GM18519 (cell line): ENCODE measurements at regions not wholly inside any gene's neighbourhood (a gene's known extent, or its start where the extent isn't known, plus 50 kb on each side); places are given as distances from the start of the nearest gene placed in this dataset.

Experiments used
- ATAC-seq: cut with Tn5 transposase; IDR thresholded peaks from one replicate; pipeline ENCODE4 v1.9.1; 2021; ENCODE audit warnings: mild to moderate bottlenecking, moderate library complexity; ENCODE audit not compliant: unreplicated experiment, low FRiP score

- ATAC-seq, result no peak
Measured at GRCh38 chr22:48866906-48867681, 960.6 kb downstream of the BRD1 start.

GRCh38 chr22:48864748-48865147 is 962.9 kb downstream of the BRD1 start:
- ATAC-seq, result no peak

DNA sequence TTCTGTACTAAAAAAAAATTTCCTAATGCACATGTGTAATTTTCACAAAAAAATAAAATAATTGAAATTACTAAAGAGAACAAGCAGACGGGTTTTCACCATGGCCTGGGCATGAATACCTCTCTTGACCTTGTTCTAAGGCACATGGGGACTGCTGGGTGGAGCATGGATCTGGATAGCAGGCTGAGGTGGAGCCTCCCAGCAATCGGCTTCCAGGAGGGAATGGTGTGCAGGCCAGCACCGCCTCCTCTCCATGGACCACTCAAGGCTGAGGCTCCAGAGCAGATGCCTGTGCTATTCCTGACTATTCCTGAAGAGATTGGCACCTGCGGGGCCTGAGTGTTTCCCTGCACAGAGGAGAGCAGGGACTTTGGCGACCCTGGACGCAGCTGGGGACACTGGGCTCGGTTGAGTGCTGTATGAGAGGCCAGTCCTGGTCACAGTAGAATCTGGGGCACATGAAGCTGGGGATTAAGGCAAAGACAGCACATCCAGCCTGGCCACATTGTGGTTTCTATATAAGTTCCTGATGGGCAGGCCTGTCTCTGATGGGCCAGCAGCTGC is 963.6 kb downstream of the BRD1 start:
- ATAC-seq, result no peak

- no peak for ATAC-seq
Measured at GRCh38 chr22:48860557-48860956, 967.1 kb downstream of the BRD1 start.

DNA sequence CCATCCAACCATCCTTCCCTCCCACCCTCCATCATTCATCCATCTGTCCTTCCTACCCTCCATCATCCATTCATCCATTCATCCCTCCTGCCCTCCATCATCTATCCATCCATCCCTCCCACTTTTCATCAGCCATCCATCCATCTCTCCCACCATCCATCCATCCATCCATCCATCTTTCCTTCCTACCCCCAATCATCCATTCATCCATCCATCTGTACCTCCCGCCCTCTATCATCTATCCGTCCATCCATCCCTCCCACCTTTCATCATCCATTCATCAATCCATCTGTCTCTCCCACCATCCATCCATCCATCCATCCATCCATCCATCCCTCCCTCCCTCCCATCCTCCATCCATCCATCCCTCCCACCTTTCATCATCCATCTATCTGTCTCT is 968.8 kb downstream of the BRD1 start:
- no peak for ATAC-seq

DNA sequence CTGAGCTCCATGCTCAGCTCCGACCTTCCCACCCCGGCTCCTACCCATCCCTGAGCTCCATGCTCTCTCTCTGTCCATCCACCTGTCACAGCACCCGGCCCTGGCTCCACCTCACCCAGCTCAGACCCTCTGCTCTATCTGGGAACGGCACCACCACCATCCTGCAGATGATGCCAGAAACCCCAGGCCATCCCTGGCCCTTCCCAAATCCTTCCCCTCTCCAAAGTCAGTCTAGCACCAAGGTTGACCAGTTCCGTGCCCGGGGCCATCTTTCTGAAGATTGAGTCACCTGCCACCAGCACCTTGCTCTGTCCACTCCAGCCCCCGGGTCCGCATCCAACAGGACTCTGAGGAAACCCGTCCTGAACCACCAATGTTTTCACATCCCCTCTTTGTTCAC is 969.6 kb downstream of the BRD1 start:
- no peak for ATAC-seq

GRCh38 chr22:48857202-48857805 is 970.4 kb downstream of the BRD1 start:
- ATAC-seq, result no peak

DNA sequence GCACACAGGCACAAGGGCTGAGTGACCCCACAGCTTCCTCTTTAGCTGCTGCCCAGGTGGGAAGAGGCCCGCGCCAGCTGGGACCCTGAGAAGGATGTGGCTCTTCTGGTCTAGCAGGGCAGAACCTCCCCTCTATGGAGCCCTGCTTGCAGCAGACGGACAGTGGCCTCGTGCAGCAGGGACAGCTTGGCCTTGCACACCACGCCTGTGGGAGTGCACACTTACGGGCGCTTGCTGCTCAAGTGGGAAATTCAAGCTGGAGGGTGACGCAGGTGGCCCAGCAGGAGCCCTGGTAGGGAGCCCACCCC is 971.4 kb downstream of the BRD1 start:
- ATAC-seq, result no peak

- no peak for ATAC-seq
Measured at GRCh38 chr22:48855593-48856307, 971.9 kb downstream of the BRD1 start.

DNA sequence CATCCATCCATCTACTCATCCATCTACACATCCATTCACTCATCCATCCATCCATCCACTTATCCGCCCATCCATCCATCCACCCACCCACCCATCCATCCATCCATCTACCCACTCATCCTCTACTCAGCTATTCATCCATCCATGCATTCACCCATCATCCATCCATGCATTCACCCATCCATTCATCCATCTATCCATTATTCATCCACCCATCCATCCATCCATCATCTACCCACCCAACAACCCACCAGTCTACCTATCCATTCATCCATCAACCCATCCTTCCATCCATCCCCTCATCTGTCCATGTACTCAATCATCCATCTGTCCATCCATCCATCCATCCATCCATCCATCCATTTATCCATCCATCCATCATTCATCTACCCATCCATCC is 972.7 kb downstream of the BRD1 start:
- ATAC-seq, result no peak

DNA sequence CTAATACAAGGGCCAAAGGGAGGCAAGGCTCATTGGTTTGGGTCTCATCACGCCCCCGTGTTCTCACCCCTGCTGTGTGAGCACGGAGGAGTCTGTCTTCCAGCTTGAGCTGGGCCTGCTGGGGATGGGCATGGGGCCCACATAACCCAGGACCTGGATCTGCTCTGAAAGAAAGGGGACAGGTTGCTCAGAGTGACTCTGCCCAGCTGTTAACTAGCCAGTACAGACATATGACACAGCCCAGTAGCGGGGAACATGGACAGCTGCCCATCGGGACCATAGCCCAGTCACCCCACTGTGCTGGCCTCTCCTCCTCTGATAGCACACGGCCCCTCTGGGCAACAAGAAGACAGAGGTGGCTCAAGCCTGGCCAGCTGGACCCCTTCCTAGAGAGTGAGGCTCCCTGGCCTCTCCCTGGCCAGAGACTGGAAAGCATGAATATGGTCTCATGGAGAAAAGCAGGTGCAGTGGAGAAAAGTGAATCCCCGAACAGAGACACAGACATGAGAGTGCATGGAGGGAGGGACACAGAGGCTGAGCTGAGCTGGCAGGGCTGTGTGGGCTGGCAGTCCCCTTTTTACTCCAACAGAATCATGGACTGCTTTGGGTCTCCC is 973.9 kb downstream of the BRD1 start:
- no peak for ATAC-seq

DNA sequence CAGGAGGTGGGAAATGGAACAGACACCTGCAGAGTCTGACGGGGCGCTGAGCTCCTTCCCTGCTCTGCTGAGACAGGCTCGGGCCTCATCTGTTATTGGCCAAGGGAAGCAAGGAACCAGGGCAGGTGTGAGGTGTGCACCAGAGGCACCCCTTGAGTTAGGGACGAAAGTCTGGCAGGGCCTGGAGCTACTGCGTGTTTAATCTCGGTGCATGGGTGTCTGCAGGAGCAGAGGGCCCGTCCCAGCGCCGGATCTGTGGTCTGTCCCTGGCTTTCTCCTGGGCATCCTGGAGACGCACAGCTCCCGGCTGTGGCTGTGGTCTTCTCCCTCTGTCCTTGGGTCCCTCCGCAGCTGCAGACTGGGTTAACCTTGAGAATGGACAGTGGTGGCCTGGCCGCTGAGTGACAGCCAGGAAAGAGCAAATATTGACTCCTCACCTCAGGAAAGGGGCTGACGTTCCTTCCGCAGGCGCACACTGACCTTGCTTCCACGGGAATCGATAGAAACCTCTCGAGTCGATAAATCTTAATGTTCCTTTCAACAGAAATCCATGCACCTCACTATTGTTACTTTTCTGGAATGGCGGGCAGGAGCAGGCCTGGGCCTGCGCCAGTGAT is 975.6 kb downstream of the BRD1 start:
- no peak for ATAC-seq

GRCh38 chr22:48850658-48851287 is 976.9 kb downstream of the BRD1 start:
- ATAC-seq, result no peak

- ATAC-seq, result no peak
Measured at GRCh38 chr22:48849963-48850657, 977.6 kb downstream of the BRD1 start.

- ATAC-seq, result no peak
Measured at GRCh38 chr22:48849219-48849912, 978.3 kb downstream of the BRD1 start.

GRCh38 chr22:48846200-48846599 is 981.5 kb downstream of the BRD1 start:
- ATAC-seq, result no peak

- no peak for ATAC-seq
Measured at GRCh38 chr22:48845356-48845936, 982.2 kb downstream of the BRD1 start.

DNA sequence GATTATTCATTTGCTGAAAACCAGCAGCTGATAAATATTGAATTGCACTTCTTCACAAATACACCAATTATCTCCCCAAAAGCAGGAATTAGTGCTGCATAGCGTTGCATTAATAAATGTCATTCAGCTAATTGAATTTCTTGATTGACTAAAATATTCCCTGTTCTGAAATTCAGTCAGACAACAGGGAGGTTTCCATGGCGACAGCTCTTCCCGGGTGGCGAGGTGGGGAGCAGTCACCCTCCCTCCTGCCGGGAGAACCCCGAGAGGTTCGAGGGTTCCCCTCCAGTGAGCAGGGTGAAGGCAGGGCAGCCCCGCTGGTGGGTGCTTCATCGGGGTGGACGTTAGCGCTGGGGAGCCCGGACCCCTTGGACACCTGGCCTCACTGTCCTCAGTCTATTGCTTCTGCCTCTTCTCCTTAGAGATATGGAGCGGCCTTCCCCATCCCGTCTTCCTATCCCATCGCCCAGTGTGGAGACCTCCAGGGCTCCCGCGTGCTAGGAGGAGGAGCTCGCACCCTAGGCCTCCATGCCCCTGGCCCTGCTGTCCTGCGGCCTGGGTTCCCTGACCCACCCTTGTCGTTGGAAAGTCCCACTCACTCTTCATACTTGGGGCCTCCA is 983.5 kb downstream of the BRD1 start:
- ATAC-seq, result no peak
